GM19238 (cell line): ENCODE measurements at regions not wholly inside any gene's neighbourhood (a gene's known extent, or its start where the extent isn't known, plus 50 kb on each side); places are given as distances from the start of the nearest gene placed in this dataset.
"Not testable (repeated sequence)": the region's sequence is repeated elsewhere in the genome, so short reads cannot be mapped to it uniquely, and the experiment has no call there.

ENCODE experiments used
- DNase-seq: peaks from one replicate; pipeline ENCODE4 v3.0.0; 2011; ENCODE audit warnings: low spot score; ENCODE audit not compliant: insufficient read length

DNA sequence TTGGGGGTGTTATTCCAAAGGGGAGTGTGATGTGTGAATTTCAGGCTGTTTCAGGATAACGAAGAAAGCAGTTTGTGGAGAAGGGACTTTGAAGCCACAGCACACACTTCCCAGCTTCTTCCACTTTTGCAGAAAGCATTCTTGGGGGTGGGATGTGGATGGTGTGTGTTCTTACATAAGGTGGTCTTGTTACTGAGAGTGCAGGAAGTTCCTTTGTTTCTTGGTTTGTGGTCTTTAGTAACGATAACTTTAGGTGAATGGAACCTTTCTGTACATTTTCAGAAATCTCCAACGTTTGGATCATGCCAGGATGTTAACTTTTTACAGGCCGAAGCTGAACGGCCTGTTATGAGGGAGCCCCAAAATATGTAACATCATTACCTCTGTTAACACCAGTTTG, 251.8 kb downstream of the KCNRG start:
- DNase-seq, result no peak

DNA sequence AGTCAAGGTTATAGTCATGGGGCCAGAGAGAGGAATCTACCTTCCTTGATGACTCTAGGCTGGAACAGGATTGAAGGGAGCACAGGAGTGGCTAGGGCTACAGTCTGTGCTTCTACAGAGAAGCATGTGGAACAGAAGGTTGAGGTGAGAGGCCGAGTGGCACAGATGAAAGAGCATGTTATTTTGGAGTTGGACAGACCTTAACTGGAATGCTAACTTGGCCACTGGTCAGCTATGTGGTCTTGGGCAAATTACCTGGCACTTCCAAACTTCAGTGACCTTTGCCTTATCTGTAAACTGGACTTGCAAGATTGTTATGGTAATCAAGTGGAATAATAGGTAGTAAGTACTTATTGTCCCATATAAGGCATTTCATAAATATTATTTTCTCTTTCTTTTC, 252.7 kb downstream of the KCNRG start:
- DNase-seq, result no peak

DNA sequence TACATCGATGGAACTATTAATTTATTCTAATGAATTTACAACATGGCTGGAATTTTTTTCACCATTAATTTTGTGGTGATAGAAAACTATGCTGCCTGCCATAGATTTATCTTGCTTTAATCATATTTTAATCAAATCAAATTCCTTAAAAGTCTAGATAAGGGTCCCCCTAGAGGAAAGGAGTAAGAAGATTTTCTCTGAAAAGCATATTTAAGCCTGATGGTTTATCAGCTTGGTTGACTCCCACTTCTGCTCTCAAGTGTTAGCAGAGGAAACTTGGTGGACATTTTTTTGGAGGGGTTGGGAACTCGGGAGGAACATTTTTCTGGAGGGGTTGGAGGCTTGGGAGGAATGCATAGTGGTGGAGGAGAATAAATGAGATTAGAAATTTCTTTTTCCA, 253.3 kb downstream of the KCNRG start:
- DNase-seq, result no peak

DNA sequence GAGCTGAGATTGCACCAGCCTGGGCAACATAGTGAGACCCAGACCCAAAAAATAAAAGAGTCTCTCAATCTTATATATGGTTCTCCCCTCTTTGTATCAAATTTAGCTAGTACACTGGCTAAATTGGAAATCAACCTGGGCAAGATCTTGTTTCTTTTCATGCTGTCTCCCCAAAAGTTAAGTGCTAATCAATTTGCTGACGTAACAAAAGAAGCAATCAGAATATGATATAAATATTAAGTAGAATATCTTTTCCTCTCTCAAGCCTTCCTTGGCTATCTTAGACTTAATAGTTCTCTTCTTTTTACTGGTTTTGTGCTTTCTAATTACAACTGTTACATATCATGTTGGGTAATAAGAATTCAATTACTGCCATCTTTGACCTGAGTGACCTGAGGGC, 258.9 kb downstream of the KCNRG start:
- no peak for DNase-seq

DNA sequence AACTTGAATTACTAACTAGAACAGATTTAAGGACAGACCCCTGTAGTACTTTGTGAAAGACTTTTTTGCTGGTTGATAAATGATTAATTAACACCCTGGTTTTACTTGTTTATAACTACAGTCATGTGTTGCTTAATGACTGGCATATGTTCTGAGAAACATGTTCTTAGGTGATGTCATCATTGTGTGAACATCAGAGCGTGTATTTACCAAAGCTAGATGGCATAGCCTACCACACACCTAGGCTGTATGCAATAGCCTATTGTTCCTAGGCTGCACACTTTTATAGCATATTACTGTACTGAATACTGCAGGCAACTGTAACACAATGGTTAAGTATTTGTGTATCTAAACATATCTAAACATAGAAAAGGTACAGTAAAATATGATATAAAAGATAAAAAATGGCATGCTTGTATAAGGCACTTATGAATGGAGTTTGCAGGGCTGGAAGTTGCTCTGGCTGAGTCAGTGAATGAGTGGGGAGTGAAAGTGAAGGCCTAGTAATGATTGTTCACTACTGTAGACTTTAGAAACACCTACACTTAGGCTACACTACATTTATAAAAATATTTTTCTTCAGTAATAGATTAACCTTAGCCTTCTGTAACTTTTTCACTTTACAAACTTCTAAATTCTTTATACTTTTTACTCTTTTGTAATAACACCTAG, 260.3 kb downstream of the KCNRG start:
- DNase-seq, result no peak

DNA sequence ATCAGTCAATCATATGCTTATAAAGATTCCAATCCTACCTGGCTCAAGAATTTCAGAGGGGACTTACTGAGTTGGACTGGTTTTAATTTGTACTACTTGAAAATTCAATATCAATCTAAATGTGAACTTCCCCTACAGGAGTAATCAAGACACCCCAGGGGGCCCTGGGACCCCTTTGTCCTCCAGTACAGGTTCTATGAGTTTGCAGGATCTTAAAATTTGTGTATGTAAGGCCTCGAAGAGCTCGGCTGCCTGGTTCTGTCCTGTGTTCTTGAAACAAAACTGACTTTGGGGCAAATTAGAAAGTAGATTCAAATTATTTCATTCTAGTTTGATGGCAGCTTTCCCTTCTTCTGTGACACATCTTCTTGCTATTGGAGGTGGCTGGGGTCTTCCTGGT, 261.3 kb downstream of the KCNRG start:
- no peak for DNase-seq

DNA sequence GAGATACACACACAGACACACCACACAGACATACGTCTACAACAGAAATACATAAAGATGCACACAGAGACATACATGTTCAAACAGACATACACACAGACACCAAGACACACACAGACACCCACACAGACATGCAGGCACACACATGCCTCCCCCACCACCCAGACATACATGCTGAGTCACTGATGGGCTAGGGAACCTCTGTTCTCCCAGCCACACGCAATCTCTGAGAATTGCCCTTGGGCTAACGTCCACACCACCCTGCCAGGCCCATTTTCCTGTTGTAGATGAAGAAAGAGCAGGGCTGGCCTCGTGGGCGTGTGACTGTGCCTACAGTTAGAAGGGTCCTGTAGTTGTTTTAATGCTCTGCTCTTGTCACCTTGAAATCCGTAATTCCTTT, 261.9 kb downstream of the KCNRG start:
- DNase-seq, result no peak

DNA sequence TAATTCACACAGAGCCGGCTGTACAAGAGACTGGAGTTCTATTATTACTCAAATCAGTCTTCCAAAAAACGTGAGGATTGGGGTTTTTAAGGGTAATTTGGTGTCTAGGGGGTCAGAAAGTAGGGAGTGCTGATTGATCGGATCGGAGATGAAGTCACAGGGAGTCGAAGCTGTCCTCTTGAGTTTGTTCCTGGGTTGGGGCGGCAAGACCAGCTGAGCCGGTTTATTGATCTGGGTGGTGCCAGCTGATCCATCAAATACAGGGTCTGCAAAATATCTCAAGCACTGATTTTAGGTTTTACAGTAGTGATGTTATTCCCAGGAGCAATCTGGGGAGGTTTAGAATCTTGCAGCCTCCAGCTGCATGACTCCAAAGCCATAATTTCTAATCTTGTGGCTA, 262.7 kb downstream of the KCNRG start:
- DNase-seq, result no peak

DNA sequence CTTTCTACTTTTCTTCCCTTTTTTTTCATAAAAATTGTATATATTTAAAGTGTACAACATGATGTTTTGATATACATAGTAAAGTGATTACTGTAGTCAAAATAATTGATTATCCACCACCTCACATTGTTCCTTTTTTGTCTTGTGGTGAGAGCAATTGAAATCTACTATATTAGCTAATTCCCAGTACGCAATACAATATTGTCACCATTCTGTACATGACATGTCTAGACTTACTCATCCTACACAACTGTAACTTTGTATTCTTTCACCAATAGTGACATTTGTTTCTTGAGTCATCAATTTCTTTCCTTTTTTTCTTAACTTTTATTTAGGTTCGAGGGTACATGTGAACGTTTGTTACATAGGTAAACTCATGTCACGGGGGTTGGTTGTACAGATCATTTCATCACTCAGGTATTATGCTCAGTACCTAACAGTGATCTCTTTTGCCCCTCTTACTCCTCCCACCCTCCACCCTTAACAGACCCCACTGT, 265.2 kb downstream of the KCNRG start:
- DNase-seq, result no peak

DNA sequence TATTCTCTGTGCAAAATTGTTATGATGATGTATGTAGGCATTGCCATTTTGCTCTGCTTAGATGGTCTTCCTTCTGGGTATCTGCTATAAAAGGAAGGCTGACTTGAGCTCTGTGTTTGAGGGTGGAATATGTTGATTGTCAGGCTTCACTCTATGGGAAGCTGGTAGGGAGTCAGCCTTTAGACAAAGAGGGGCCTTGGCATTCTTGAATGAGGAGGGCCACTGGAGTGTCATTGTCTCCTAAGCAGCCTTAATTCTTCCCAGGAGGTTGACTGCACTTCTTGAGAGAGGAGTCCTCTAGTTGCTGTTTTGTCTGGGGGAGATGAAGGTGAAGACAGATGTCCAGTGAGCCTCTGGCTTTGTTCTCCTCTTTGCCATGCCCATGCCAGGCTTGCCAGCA, 266.8 kb downstream of the KCNRG start:
- DNase-seq, result no peak

DNA sequence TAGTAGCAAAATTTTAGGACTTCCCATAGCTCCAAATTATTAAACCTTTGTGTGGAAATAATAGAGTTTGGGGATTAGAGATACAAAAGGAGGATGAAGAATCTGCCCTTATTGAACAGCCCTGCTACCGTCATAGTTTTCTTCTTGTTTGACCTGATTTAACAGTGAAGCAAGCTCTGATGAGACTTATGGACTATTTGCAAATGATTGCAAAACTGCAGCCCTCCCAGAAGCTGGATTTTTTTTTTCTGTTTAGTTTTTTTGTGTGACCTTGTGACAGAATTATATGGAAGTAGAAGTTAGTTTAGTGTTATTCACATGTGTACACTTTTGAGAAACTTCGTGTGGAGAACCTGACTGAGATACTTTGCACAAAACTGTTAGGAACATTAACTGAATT, 267.8 kb downstream of the KCNRG start:
- no peak for DNase-seq

DNA sequence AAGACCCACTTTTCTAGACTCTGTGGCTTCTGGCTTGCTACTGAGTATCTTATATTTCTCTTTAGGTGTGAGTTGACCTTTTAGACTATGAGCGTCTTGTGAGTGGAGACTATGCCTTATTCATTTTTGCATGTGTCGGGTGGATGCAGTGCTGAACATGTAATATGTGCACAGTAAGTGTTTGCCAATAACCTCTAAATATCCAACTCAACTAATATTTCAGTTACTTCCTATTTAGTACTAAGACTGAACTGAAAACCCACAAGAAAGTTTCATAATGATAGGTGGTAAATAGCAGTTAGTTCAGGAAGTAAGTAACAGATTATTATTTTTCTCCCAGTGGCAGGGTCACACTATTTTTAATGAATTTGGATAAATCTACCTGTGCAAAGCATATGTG, 269.3 kb downstream of the KCNRG start:
- DNase-seq, result peak; percentile 8

DNA sequence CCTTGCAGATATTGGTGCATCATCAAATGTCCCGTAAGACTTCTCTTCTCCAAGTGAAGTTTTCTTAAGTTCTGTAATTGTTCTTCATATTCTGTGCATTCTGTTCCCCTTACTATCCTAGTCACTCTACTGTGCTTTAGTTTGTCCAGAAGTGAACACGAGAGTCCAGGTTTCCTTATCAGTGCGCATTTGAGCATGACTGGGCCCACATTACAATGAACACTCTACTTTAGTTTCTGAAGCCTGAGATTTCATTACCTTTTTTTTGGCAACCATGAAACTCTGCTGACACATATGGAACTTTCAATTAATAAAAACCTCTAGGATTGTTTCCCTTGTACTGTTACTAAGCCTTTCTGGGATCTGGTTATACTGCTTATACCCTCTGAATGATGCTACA, 270.0 kb downstream of the KCNRG start:
- DNase-seq, result no peak

DNA sequence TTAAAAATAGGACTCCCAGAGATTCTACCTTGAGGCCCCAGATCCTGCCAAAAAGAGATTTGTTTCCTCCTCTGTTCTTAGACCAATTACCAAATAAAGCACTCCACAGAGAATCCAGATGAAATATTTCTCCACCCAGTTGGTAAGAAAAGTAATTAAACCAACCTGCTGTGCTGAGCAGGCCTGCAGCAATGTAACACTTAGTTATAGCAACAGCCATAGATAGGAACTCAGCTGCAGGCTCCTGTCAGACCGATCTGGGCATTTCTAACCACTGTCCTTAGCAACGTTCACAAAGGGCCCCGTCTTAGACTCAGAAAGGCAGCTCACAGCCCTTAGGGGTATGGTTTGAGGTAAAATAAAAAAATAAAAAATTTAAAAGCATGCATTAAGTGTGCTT, 271.1 kb downstream of the KCNRG start:
- no peak for DNase-seq

DNA sequence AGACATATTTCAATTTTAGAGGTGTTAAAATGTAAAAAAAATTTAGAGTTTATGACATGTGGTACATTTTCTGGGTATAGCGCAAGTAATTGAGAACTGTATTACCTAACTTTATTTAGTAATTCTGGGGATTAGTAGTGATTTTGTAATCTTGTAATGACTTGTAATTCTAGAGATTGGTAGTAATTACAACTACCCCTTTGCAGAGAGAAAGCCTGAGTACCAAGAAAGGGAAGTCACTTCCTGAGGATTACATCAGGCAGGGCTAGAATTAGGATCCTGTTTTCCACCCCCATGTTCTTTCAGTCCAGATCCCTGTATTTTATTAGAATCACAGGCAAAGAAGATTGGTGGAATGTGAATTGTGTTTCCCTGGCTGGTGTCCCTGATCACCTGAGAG, 274.9 kb downstream of the KCNRG start:
- no peak for DNase-seq

DNA sequence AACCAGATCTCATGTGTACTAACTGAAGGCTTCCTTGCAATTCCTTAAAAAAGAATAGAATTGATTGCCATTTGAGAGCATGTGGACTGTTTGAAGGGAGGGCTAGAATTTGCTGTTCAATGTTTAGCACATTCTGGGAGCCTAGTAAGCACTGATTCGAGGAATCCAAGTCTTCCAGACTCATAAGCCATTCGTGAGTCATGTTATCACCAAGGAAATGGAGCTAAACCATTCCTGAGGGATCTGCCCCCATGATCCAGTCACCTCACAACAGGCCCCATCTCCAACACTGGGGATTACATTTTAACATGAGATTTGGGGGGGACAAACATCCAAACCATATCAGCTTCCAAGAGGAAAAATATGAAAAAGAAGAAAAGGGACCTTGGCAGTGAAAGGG, 276.4 kb downstream of the KCNRG start:
- no peak for DNase-seq

DNA sequence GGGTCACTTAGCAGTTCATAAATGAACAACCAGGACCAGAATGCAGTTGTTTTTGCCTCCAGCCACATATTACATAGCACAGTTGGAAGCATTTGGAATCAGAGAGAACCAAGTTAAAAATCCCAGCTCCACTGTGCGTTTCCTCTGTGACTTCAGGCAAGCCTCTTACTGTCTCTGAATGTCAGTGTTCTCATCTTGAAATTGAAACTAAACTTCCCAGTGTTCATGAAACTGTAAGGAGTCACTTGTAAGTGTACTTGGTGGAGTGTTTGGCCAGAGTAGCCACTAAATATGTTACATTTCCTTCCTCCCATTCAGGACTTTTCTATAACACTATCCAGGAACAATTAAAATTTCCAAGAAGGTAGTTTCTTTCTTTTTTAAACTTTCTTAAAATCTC, 276.8 kb downstream of the KCNRG start:
- no peak for DNase-seq

DNA sequence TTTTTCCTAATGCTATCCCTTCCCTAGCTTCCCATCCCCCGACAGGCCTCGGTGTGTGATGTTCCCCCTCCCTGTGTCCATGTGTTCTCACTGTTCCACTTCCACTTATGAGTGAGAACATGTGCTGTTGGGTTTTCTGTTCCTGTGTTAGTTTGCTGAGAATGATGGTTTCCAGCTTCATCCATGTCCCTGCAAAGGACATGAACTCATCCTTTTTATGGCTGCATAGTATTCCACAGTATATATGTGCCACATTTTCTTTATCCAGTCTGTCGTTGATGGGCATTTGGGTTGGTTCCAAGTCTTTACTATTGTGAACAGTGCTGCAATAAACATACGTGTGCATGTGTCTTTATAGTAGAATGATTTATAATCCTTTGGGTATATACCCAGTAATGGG, 279.2 kb downstream of the KCNRG start:
- not testable (repeated sequence) for DNase-seq

DNA sequence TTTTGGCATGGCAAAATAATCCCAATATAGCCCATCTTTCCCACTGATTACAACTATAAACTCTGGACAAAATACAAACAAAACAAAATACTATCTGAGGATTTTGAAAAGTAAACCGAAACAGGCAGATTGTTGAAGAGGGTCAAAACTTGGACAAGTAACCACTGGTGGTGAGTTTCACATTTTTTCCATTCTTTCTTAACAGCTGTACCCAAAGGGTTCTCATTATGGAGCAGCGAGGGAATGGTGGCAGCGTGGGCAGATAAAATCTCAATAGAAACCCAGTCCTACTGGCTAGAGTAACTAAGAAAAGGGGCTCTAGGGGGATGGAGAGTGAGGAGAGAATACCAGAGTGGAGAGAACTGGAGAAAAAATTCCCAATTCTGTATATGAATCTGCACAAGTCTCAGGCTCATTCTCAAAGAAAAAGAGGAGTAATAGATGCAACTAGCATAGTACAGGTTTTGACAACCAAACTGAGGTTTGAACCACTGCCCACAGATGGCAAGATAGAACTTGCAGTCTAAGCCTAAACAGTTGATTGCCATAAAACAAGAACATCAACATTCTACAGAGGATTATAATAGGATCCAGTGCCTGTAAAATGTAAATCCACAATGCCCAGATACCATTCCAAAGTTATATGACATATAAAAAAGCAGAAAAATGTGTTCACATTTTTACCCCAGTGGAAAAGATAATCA, 284.5 kb downstream of the KCNRG start:
- no peak for DNase-seq

DNA sequence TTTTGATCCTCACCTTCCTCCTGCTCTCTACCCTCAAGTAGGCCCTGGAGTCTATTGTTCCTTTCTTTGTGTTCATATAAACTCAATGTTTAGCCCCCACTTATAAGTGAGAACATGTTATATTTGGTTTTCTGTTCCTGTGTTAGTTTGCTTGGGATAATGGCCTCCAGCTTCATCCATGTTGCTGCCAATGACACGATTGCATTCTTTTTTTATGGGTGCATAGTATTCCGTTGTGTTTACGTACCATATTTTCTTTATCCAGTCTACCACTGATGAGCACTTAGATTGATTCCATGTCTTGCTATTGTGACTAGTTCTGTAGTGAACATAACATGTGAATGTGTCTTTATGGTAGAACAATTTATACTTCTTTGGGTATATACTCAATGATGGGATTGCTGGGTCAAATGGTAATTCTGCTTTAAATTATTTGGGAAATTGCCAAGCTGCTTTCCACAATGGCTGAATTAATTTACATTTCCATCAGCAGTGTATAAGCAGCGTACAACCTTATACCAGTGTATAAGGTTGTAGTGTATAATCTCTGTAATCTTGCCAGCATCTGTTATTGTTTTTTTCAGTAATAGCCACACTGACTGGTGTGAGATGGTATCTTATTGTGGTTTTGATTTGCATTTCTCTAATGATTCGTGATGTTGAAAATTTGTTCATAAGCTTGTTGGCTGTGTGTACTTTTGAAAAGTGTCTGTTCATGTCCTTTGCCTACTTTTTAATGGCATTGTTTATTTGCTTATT, 288.9 kb downstream of the KCNRG start:
- no peak for DNase-seq

DNA sequence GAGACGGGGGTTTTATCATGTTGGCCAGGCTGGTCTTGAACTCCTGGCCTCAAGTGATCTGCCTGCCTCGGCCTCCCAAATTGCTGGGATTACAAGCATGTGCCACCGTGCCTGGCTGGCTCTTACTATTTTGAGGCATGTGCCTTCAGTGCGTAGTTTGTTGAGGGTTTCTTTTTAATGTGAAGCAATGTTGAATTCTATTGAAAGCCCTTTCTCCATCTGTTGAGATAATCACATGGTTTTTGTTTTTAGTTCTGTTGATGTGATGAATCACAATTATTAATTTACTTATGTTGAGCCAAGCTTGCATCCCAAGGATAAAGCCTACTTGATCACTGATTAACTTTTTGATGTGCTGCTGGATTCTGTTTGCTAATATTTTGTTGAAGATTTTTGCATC, 290.9 kb downstream of the KCNRG start:
- DNase-seq, result no peak

DNA sequence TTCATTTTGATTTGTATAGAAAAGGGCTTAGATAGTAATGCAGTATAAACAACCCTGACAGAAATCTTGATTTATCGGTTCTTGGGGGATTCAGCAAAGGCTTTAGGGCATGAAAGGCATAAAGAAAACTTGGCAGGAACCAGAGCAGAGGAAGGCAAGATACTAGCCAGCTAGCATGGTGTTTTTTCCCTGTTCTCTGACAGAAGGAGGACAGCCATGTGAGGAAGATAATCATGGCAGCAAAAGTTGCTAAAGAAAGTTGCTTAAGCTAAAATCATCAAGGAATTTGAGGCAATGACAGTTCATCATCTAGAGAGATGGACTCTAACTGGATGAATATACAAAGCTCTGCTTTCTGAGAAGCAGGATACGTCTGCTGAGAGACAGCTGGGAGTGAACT, 294.1 kb downstream of the KCNRG start:
- no peak for DNase-seq
